ENCODE measurements at regions not wholly inside any gene's neighbourhood (a gene's known extent, or its start where the extent isn't known, plus 50 kb on each side); places are given as distances from the start of the nearest gene placed in this dataset.

GRCh38 chr5:72651109-72651508 is 143.9 kb upstream of the ZNF366 start:
- TF ChIP-seq CTCF (IDR thresholded peaks at IDR 0.05): no peak
- no peak for TF ChIP-seq POLR2A (IDR thresholded peaks at IDR 0.05)

All from breast epithelium (tissue), 3 donors.